Small intestine (tissue), 7 donors: ENCODE measurements at regions not wholly inside any gene's neighbourhood (a gene's known extent, or its start where the extent isn't known, plus 50 kb on each side); places are given as distances from the start of the nearest gene placed in this dataset.
"Not testable (repeated sequence)": the region's sequence is repeated elsewhere in the genome, so short reads cannot be mapped to it uniquely, and the experiment has no call there.

ENCODE experiments used
- DNase-seq, 2 donors: peaks; one replicate each; pipeline versions ENCODE4 v3.0.0 to v3.0.0-alpha.2; 2013
- FAIRE-seq: peaks from 2 replicates; lab custom pipeline; 2012; peaks lifted over from hg19 to GRCh38; lab: Jason Lieb, UNC
- H3K27ac ChIP-seq, 3 donors: one replicate each; pipeline ENCODE4 v1.5.1; 2013; ENCODE audit warnings: low read length in 2 of 3, mild to moderate bottlenecking in 2 of 3, control low read depth in 1 of 3, inconsistent platforms in 1 of 3, low read depth in 1 of 3, moderate library complexity in 1 of 3
- H3K27me3 ChIP-seq, 3 donors: one replicate each; pipeline ENCODE4 v1.6.1; 2013; ENCODE audit warnings: low read length in 3 of 3, inconsistent platforms in 1 of 3; ENCODE audit not compliant: control insufficient read depth in 3 of 3, insufficient read depth in 3 of 3
- H3K36me3 ChIP-seq, 3 donors: one replicate each; pipeline ENCODE4 v1.6.1; 2013; ENCODE audit warnings: low read length in 3 of 3, inconsistent platforms in 1 of 3, low read depth in 1 of 3, mild to moderate bottlenecking in 1 of 3, moderate library complexity in 1 of 3; ENCODE audit not compliant: control insufficient read depth in 3 of 3, insufficient read depth in 2 of 3
- H3K4me1 ChIP-seq, 3 donors: one replicate each; pipeline ENCODE4 v1.6.1; 2013; ENCODE audit warnings: low read length in 2 of 3, inconsistent platforms in 1 of 3, low read depth in 1 of 3, mild to moderate bottlenecking in 1 of 3, moderate library complexity in 1 of 3; ENCODE audit not compliant: control insufficient read depth in 3 of 3, insufficient read depth in 2 of 3
- H3K4me3 ChIP-seq, 3 donors: one replicate each; pipeline ENCODE4 v1.5.1; 2013; ENCODE audit warnings: low read length in 3 of 3, control low read depth in 1 of 3, inconsistent platforms in 1 of 3, low read depth in 1 of 3, mild to moderate bottlenecking in 1 of 3, moderate library complexity in 1 of 3
- H3K9me3 ChIP-seq, 2 donors: one replicate each; pipeline ENCODE4 v1.6.1; 2013; ENCODE audit warnings: low read depth in 1 of 2, low read length in 1 of 2; ENCODE audit not compliant: control insufficient read depth in 2 of 2, insufficient read depth in 1 of 2
- WGBS, 3 donors: extraction: QIAGEN DNeasy Blood & Tissue Kit; methylation state at CpG; one replicate each; pipeline ENCODE4 v1.1.7; 2013; 5-methylcytosine and 5-hydroxymethylcytosine counted together
- donor health status: healthy with polysubstance abuse.
- donor health status: control.
- donor health status: control.
- donor health status: Bipolar disorder and iron deficiency.
- donor health status: healthy.

- H3K36me3 ChIP-seq = no peaks in the 10 kb centered on the region
- no peaks in the 10 kb centered on the region for H3K27me3 ChIP-seq
- FAIRE-seq = no peak
- no peak for DNase-seq
- no peak overlapping the region for H3K27ac ChIP-seq
- H3K9me3 ChIP-seq = no peaks in the 10 kb centered on the region
- WGBS, 3 donors = 55 to 75% (median 59%) methylated on average over 3 of the region's 3 CpGs
- no peak overlapping the region for H3K4me3 ChIP-seq
- H3K4me1 ChIP-seq = no peaks in the 10 kb centered on the region
Measured at GRCh38 chr7:114148779-114149178, 230.0 kb upstream of the PPP1R3A start.

GRCh38 chr7:114141415-114141814 lies 222.6 kb upstream of the PPP1R3A start:
- Histone ChIP-seq H3K36me3 (peaks cover 0 to 3% (median 0%) of the 10 kb centered on the region in 3 donors), H3K9me3 (no peaks in the 10 kb centered on the region), H3K27me3 (no peaks in the 10 kb centered on the region), H3K4me1 (no peaks in the 10 kb centered on the region), H3K4me3 (no peak overlapping the region), H3K27ac (no peak overlapping the region)
- FAIRE-seq (no peak), DNase-seq (no peak)
- WGBS, 3 donors = 74 to 87% (median 80%) methylated on average over 3 of the region's 3 CpGs

GRCh38 chr7:114140561-114140960 lies 221.8 kb upstream of the PPP1R3A start:
- Histone ChIP-seq H3K4me1 (no peaks in the 10 kb centered on the region), H3K27me3 (no peaks in the 10 kb centered on the region), H3K36me3 (peaks cover 0 to 3% (median 0%) of the 10 kb centered on the region in 3 donors), H3K4me3 (no peak overlapping the region), H3K27ac (no peak overlapping the region), H3K9me3 (no peaks in the 10 kb centered on the region)
- no peak for FAIRE-seq
- no peak for DNase-seq
- 83 to 96% (median 92%) methylated on average over 1 of the region's 1 CpG for WGBS, 3 donors

DNA sequence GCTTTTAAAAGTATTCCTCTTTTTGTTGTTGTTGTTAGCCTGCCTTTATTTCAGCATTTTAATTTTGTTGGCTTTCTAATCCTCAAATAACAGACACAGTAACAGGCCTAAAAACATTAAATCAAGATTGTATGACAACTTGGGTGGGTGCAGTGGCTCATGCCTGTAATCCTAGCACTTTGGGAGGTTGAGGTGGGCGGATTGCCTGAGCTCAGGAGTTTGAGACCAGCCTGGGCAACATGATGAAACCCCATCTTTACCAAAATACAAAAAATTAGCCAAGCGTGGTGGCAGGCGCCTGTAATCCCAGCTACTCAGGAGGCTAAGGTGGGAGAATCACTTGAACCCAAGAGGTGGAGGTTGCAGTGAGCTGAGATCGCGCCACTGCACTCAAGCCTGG lies 220.9 kb upstream of the PPP1R3A start:
- not testable (repeated sequence) for H3K4me3 ChIP-seq, H3K9me3 ChIP-seq, FAIRE-seq, H3K4me1 ChIP-seq, H3K36me3 ChIP-seq, DNase-seq, H3K27ac ChIP-seq, H3K27me3 ChIP-seq
- 89 to 93% (median 92%) methylated on average over 5 of the region's 5 CpGs for whole genome bisulfite sequencing, 3 donors

GRCh38 chr7:114138587-114138986 lies 219.8 kb upstream of the PPP1R3A start:
- Histone ChIP-seq H3K36me3 (peaks cover 0 to 3% (median 0%) of the 10 kb centered on the region in 3 donors), H3K9me3 (no peaks in the 10 kb centered on the region), H3K4me1 (no peaks in the 10 kb centered on the region), H3K27ac (no peak overlapping the region), H3K27me3 (no peaks in the 10 kb centered on the region), H3K4me3 (no peak overlapping the region)
- 91 to 99% (median 93%) methylated on average over 5 of the region's 5 CpGs for WGBS, 3 donors
- DNase-seq (no peak), FAIRE-seq (no peak)

- Histone ChIP-seq H3K4me1 (no peaks in the 10 kb centered on the region), H3K27ac (no peak overlapping the region), H3K4me3 (no peak overlapping the region), H3K9me3 (no peaks in the 10 kb centered on the region), H3K36me3 (peaks cover 0 to 3% (median 0%) of the 10 kb centered on the region in 3 donors), H3K27me3 (no peaks in the 10 kb centered on the region)
- DNase-seq (no peak), FAIRE-seq (no peak)
Measured at GRCh38 chr7:114133717-114134116, 214.9 kb upstream of the PPP1R3A start.

- FAIRE-seq = no peak
- Histone ChIP-seq H3K36me3 (no peaks in the 10 kb centered on the region), H3K9me3 (no peaks in the 10 kb centered on the region), H3K4me1 (no peaks in the 10 kb centered on the region), H3K27me3 (no peaks in the 10 kb centered on the region), H3K27ac (no peak overlapping the region), H3K4me3 (no peak overlapping the region)
- no peak for DNase-seq
- WGBS, 3 donors = 51 to 73% (median 68%) methylated on average over 3 of the region's 3 CpGs
Measured at GRCh38 chr7:114130866-114131265, 212.1 kb upstream of the PPP1R3A start.

DNA sequence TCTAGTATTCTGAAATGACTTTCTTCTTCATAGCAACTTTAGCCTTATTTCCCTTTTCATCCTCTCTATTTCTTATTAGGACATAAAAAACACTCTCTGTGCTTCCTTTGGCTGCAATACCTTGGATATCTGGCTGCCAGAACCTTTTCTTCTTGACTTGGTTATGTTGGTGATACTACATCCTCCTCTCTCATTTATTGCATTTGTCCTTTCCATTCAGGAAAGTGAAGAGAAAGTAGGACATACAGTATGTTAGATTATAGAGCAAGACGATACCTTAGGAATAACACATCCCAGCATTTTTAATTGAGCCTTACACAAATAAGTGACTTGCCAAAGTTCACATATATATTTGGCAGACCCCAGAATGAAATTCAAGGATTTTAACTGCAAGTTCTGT lies 210.1 kb upstream of the PPP1R3A start:
- Histone ChIP-seq H3K36me3 (no peaks in the 10 kb centered on the region), H3K4me3 (no peak overlapping the region), H3K27me3 (no peaks in the 10 kb centered on the region), H3K9me3 (no peaks in the 10 kb centered on the region), H3K27ac (no peak overlapping the region), H3K4me1 (no peaks in the 10 kb centered on the region)
- FAIRE-seq (no peak), DNase-seq (no peak)
- 87 to 94% (median 88%) methylated on average over 1 of the region's 1 CpG for WGBS, 3 donors

GRCh38 chr7:114126095-114126494 lies 207.3 kb upstream of the PPP1R3A start:
- no peak for FAIRE-seq
- no peaks in the 10 kb centered on the region for H3K36me3 ChIP-seq
- H3K4me1 ChIP-seq = no peaks in the 10 kb centered on the region
- H3K27ac ChIP-seq = no peak overlapping the region
- no peak for DNase-seq
- no peak overlapping the region for H3K4me3 ChIP-seq
- no peaks in the 10 kb centered on the region for H3K27me3 ChIP-seq
- H3K9me3 ChIP-seq = no peaks in the 10 kb centered on the region
